ENCODE measurements at regions not wholly inside any gene's neighbourhood (a gene's known extent, or its start where the extent isn't known, plus 50 kb on each side); places are given as distances from the start of the nearest gene placed in this dataset.

DNA sequence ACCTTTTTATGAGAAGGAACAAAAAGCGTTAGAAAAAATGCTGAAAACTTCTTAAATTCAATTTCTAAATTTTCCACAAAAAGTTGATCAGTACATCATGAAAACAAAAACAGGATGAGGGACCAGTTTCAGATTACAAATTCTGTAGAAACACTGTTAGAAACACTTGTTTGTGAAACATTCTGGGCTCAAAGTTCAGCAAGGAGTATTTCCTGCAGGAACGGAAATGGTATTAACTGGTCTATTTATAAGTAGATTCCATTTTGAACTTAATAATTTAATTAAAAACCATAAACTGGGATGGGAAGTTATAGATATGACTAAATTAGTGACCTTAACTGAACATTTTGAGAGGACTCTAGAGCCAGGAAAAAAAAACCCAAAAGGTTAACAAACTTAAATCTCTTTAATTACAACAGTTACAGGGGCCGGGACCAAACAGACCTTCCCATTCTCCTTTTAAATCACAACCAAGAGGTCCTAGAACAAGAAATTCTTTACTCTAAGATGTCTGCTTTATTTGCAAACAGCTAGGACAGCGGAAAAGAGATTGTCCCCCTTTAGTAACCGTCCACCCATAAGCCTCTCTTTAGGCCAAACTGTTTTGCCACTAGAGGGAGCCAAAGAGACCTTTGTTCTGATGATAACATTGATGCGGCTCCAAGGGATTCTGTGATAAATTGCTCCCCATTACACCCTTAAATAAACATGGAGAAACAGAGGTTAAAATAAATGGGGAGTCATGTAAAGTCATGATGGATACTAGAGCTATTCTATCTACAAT lies 69.0 kb upstream of the RERGL start:
- no peak overlapping the region for H3K4me3 Mint-ChIP-seq

DNA sequence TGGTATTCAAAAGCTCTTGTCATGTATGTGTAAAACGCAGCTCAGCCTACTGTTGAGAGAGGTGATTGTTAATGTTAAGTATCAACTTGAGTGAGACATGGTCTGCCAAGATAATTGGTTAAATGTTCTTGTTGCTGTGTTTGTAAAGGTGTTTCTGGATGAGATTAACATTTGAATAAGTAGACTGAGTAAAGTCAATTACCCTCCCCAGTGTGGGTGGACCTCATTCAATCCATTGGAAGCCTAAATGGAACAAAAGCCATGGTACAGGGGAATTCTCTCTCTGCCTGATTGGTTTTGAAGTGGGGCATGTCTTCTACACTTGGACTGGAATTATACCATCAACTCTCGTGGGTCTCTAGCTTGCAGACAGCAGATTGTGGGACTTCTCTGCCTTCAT lies 63.8 kb upstream of the RERGL start:
- no peak overlapping the region for H3K4me3 Mint-ChIP-seq
- ATAC-seq (ENCODE audit: low read depth) (no peak), DNase-seq (no peak)
- no peak overlapping the region for H3K27ac Mint-ChIP-seq
- no peaks in the 10 kb centered on the region for H3K36me3 Mint-ChIP-seq (ENCODE audit: low read depth)
- no peaks in the 10 kb centered on the region for H3K4me1 Mint-ChIP-seq
- POLR2A ChIA-PET, result no interaction called here
- intact Hi-C loops (cut with micrococcal nuclease), result no loop called here
- H3K9me3 Mint-ChIP-seq, result peaks cover 11% of the 10 kb centered on the region
- H3K27me3 Mint-ChIP-seq, result no peaks in the 10 kb centered on the region
- CTCF ChIA-PET, result no interaction called here
- TF ChIP-seq, protein P1, sequence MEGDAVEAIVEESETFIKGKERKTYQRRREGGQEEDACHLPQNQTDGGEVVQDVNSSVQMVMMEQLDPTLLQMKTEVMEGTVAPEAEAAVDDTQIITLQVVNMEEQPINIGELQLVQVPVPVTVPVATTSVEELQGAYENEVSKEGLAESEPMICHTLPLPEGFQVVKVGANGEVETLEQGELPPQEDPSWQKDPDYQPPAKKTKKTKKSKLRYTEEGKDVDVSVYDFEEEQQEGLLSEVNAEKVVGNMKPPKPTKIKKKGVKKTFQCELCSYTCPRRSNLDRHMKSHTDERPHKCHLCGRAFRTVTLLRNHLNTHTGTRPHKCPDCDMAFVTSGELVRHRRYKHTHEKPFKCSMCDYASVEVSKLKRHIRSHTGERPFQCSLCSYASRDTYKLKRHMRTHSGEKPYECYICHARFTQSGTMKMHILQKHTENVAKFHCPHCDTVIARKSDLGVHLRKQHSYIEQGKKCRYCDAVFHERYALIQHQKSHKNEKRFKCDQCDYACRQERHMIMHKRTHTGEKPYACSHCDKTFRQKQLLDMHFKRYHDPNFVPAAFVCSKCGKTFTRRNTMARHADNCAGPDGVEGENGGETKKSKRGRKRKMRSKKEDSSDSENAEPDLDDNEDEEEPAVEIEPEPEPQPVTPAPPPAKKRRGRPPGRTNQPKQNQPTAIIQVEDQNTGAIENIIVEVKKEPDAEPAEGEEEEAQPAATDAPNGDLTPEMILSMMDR (IDR thresholded peaks at IDR 0.05), result no peak

More for the DNA sequence above, 69.0 kb upstream of the RERGL start:
- Mint-ChIP-seq H3K4me1 (no peaks in the 10 kb centered on the region), H3K9me3 (peaks cover 11% of the 10 kb centered on the region), H3K36me3 (ENCODE audit: low read depth) (no peaks in the 10 kb centered on the region), H3K27me3 (no peaks in the 10 kb centered on the region), H3K27ac (no peak overlapping the region)
- ATAC-seq (ENCODE audit: low read depth), result no peak
- no peak for DNase-seq
- ChIA-PET POLR2A (no interaction called here), CTCF (interaction anchor here (0.7 to 1.3 kb wide), 2 partner anchors 11 to 20 kb away, joined by 3 to 4 read pairs; no protein-coding TSS in a partner anchor)
- intact Hi-C loops (cut with micrococcal nuclease), result loop anchor here (5.0 kb wide), 1 partner anchor 1028 kb away; no protein-coding TSS in a partner anchor
- TF ChIP-seq, protein P1 (IDR thresholded peaks at IDR 0.05), result no peak

DNA sequence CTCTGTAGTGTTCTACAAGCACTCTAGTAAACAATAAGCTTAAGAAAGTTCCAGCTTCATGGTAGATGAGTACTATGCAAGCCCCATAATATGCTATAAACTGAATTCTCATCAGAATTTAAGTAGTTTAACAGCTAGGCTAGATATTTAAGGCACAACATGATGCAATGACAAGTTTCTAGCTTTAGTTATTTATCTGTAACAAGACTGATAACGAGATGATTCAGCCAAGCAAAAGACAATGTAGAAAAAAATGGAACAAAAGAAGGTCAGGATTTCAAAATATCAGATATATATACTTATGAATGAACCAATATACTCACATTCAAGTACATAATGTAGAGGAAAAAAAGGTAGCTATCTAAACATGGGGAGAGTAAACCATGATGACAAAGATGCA lies 61.0 kb upstream of the RERGL start:
- CTCF ChIA-PET, result no interaction called here
- ATAC-seq (ENCODE audit: low read depth), result no peak

DNA sequence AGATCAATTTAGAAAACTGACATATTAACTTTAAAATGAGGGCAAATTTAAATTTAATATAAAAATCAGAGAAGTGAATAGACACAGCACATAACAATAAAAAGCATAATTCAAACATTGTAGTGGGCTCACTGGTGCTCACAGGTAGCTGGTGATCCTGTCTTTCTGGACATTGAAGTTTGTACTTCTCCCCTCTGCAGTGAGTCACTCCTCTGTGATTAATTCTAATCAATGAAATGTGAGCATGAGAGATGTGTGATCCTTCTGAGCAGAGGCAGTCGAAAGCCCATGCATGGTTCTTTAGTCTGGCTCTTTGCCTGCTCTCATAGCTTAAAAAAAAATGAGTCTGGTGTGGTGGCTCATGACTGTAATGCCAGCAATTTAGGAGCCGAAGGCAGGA lies 59.0 kb upstream of the RERGL start:
- Mint-ChIP-seq H3K4me3 (no peak overlapping the region), H3K9me3 (no peaks in the 10 kb centered on the region), H3K36me3 (ENCODE audit: low read depth) (no peaks in the 10 kb centered on the region), H3K27me3 (no peaks in the 10 kb centered on the region), H3K4me1 (no peaks in the 10 kb centered on the region), H3K27ac (no peak overlapping the region)
- CTCF ChIA-PET, result no interaction called here
- ATAC-seq (ENCODE audit: low read depth) (no peak), DNase-seq (no peak)
- TF ChIP-seq, protein P1 (IDR thresholded peaks at IDR 0.05), result no peak
- POLR2A ChIA-PET, result no interaction called here
- intact Hi-C loops (cut with micrococcal nuclease), result no loop called here

More for the DNA sequence above, 61.0 kb upstream of the RERGL start:
- H3K4me1 Mint-ChIP-seq, result no peaks in the 10 kb centered on the region
- H3K27me3 Mint-ChIP-seq, result no peaks in the 10 kb centered on the region
- TF ChIP-seq, protein P1 (IDR thresholded peaks at IDR 0.05), result no peak
- intact Hi-C loops (cut with micrococcal nuclease), result no loop called here
- POLR2A ChIA-PET, result no interaction called here
- peaks cover 5% of the 10 kb centered on the region for H3K9me3 Mint-ChIP-seq
- no peak for DNase-seq
- no peaks in the 10 kb centered on the region for H3K36me3 Mint-ChIP-seq (ENCODE audit: low read depth)
- no peak overlapping the region for H3K27ac Mint-ChIP-seq
- no peak overlapping the region for H3K4me3 Mint-ChIP-seq

DNA sequence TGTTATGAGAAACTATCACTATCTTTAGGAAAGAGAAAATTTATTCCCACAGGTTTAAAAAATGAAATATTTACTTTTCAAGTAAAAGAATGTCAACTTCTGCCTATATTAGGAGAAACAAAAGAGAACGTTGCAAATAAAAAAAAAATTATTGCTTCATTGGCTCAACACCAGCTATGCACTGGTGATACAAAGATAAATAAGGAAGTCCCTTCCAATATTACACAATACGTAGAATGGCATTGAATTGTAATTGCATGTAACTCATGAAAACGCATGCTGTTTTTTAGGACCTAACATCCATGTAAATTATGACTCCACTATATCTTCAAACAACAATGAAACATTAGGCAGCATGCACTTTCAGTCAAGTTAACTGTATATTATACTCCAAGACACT lies 56.4 kb upstream of the RERGL start:
- intact Hi-C loops (cut with micrococcal nuclease), result no loop called here
- ATAC-seq (ENCODE audit: low read depth) (no peak), DNase-seq (no peak)
- no peaks in the 10 kb centered on the region for H3K9me3 Mint-ChIP-seq
- no peak overlapping the region for H3K27ac Mint-ChIP-seq
- H3K36me3 Mint-ChIP-seq (ENCODE audit: low read depth), result no peaks in the 10 kb centered on the region
- POLR2A ChIA-PET, result no interaction called here
- H3K27me3 Mint-ChIP-seq, result no peaks in the 10 kb centered on the region
- TF ChIP-seq, protein P1 (IDR thresholded peaks at IDR 0.05), result no peak
- CTCF ChIA-PET, result no interaction called here
- H3K4me1 Mint-ChIP-seq, result no peaks in the 10 kb centered on the region
- H3K4me3 Mint-ChIP-seq, result no peak overlapping the region

Data from activated B cell treated with CpG ODN at 0.5 μM for 24 hours (primary cell).